ENCODE measurements at regions not wholly inside any gene's neighbourhood (a gene's known extent, or its start where the extent isn't known, plus 50 kb on each side); places are given as distances from the start of the nearest gene placed in this dataset.

DNA sequence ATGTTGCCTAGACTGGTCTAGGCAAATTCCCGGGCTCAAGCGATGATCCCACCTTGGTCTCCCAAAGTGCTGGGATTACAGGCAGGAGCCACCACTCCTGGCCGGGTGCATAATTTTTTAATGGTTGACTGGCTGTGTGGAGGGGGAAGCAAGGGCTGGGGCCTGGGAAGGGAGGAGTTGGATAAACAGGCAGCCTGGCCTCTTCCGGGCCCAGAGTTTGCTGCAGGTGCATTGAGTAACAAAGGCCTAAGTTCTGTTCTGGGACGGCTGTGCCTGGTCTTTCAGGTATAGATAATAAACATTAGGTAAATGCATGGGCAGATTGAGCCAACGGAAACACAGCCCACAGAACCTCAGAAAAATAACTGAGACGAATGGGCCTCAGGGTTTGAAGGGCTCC, 191.3 kb upstream of the TBX3 start:
- no peaks in the 10 kb centered on the region for H3K9me3 ChIP-seq
- H3K27me3 ChIP-seq, result no peaks in the 10 kb centered on the region
- no peak overlapping the region for H3K4me3 ChIP-seq
- no peaks in the 10 kb centered on the region for H3K36me3 ChIP-seq
- no peak for TF ChIP-seq POLR2AphosphoS5 (IDR thresholded peaks at IDR 0.05)
- TF ChIP-seq, protein P1, sequence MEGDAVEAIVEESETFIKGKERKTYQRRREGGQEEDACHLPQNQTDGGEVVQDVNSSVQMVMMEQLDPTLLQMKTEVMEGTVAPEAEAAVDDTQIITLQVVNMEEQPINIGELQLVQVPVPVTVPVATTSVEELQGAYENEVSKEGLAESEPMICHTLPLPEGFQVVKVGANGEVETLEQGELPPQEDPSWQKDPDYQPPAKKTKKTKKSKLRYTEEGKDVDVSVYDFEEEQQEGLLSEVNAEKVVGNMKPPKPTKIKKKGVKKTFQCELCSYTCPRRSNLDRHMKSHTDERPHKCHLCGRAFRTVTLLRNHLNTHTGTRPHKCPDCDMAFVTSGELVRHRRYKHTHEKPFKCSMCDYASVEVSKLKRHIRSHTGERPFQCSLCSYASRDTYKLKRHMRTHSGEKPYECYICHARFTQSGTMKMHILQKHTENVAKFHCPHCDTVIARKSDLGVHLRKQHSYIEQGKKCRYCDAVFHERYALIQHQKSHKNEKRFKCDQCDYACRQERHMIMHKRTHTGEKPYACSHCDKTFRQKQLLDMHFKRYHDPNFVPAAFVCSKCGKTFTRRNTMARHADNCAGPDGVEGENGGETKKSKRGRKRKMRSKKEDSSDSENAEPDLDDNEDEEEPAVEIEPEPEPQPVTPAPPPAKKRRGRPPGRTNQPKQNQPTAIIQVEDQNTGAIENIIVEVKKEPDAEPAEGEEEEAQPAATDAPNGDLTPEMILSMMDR (IDR thresholded peaks at IDR 0.05), result no peak
- TF ChIP-seq POLR2A (IDR thresholded peaks at IDR 0.05), result no peak
- H3K27ac ChIP-seq, result no peak overlapping the region
- no peaks in the 10 kb centered on the region for H3K4me1 ChIP-seq
- DNase-seq (ENCODE audit: low spot score in 2 of 2), result no peak
- intact Hi-C loops (cut with DNase I; ENCODE audit: low total_unique reads), result no loop called here

DNA sequence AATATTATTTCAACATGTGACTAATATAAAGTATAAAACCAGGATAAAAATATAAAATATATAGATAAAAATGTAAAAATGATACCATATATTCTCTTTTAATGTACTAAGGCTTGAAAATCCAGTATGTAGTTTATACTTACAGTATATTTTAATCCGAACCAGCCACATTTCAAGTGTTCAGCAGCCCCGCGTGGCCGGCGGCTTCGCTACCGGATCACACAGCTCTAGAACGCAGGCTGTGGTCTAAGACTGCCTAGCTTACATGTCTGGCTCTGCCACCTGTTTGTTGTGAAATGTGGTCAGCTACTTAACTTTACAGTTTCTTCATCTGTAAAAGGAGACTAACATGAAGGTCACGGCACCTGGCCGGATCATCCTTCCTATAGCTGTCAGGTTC, 189.7 kb upstream of the TBX3 start:
- Histone ChIP-seq H3K27me3 (no peaks in the 10 kb centered on the region), H3K4me3 (no peak overlapping the region), H3K36me3 (no peaks in the 10 kb centered on the region), H3K9me3 (no peaks in the 10 kb centered on the region), H3K27ac (no peak overlapping the region), H3K4me1 (no peaks in the 10 kb centered on the region)
- TF ChIP-seq POLR2AphosphoS5 (IDR thresholded peaks at IDR 0.05), result no peak
- TF ChIP-seq, protein P1 (IDR thresholded peaks at IDR 0.05), result no peak
- no peak for TF ChIP-seq POLR2A (IDR thresholded peaks at IDR 0.05)
- DNase-seq (ENCODE audit: low spot score in 2 of 2), result no peak
- intact Hi-C loops (cut with DNase I; ENCODE audit: low total_unique reads), result no loop called here

DNA sequence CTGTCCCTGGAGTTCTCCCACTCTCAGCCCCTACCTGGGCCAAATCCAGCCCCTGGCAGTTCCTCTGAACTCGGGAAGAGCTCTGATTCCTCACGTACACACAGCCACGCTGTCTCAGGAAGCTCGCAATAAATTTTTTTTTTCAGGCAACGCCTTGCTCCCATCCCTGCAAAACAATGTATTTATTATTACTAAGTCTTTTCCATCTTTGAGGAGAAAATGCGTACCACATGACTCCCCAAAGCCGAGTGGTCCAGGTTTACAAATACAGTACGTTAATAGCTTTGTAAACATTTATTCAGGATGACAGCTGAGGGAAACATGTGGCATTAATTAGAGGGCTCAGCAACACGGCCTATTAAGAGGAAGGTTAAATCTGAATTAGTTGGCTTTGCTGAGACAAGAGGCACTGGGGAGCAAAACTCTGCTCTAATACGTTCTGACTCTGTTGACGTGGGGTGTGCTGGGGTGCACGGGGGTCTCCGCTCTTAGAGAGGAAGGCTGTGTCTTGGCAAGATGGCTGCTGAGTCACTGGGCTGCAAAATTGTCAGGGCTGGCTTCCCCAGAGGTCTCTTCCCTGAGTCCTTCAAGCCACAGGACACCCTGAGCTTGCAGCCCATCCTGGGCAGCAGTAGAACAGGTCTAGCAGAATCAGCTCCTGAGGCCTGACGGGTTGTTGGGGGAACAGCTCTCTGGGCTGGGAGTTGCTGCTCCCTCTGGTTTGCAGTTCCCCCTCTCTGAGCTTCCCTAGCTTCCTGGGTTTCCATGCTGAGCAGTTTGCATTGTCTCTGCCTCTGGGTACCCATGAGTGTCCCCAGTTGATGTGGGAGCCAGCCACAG, 185.2 kb upstream of the TBX3 start:
- peak overlapping the region in 1 of 2 donors; percentile 25 for H3K27ac ChIP-seq
- DNase-seq (ENCODE audit: low spot score in 2 of 2), result no peak

DNA sequence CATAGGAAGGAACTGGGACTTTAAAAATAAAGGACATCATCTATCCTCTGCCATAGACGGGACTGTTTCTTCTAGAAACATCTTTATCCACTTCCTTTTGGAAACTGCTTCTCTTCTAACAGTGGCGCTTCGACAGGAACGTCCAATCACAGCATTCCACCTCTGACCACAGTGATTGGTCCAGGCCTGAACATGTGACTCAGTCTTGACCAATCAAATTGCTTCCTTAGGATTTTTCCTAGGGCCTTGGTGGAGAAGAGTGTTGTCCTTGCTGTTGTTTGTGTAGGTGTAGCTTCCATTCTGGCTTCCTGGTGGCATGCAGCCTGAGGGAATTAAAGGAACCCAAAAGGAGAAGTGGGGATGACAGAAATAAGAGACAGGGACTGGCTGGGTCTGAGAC, 182.4 kb upstream of the TBX3 start:
- TF ChIP-seq POLR2AphosphoS5 (IDR thresholded peaks at IDR 0.05) (no peak), POLR2A (IDR thresholded peaks at IDR 0.05) (no peak)
- TF ChIP-seq, protein P1 (IDR thresholded peaks at IDR 0.05), result no peak
- intact Hi-C loops (cut with DNase I; ENCODE audit: low total_unique reads), result no loop called here
- H3K36me3 ChIP-seq, result no peaks in the 10 kb centered on the region
- DNase-seq (ENCODE audit: low spot score in 2 of 2), result no peak
- no peak overlapping the region for H3K27ac ChIP-seq
- H3K27me3 ChIP-seq, result no peaks in the 10 kb centered on the region
- no peaks in the 10 kb centered on the region for H3K9me3 ChIP-seq
- no peak overlapping the region for H3K4me3 ChIP-seq
- no peaks in the 10 kb centered on the region for H3K4me1 ChIP-seq

More for the DNA sequence above, 185.2 kb upstream of the TBX3 start:
- Histone ChIP-seq H3K4me1 (no peaks in the 10 kb centered on the region), H3K4me3 (no peak overlapping the region), H3K27me3 (no peaks in the 10 kb centered on the region), H3K9me3 (no peaks in the 10 kb centered on the region), H3K36me3 (no peaks in the 10 kb centered on the region)
- TF ChIP-seq POLR2AphosphoS5 (IDR thresholded peaks at IDR 0.05), result no peak
- TF ChIP-seq POLR2A (IDR thresholded peaks at IDR 0.05), result no peak
- TF ChIP-seq, protein P1 (IDR thresholded peaks at IDR 0.05), result no peak
- intact Hi-C loops (cut with DNase I; ENCODE audit: low total_unique reads), result no loop called here

DNA sequence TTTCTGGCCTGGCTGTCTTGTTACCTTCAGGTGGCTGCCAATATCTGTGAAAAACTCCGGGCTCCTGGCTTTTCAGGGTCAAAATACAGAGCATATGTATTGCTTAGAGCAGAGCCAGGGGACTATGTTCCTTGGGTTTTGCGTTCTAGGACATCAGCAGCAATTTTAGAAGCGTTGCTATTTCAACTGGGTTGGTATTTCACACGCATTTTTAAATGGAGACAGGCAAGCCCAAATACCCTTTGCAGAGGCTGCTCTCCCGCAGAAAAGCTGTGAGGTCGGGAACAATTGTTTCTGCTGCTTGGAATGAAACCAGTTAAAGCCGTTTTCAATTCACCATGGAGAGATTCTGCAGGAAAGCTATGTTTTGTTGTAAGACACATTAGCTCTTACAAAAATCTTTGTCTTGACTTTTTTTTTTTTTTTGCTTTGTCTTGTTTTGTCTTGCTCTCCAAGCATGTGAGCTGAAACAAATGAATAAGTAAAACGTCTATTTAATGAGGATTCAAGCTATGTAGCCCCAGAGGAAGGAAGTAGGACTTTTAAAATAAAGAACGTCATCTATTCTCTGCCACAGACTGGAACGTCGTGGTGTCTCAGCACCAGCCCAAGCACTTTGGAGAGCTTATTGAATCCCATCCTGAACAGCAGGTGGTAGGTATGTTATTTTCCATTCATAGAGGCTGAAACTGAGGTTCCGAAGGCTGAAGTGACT, 181.0 kb upstream of the TBX3 start:
- peak overlapping the region in 1 of 2 donors; percentile 7 for H3K27ac ChIP-seq
- H3K9me3 ChIP-seq, result peaks cover 0 to 4% of the 10 kb centered on the region in 2 donors
- no peak for TF ChIP-seq POLR2A (IDR thresholded peaks at IDR 0.05)
- TF ChIP-seq, protein P1 (IDR thresholded peaks at IDR 0.05), result no peak
- TF ChIP-seq POLR2AphosphoS5 (IDR thresholded peaks at IDR 0.05), result no peak
- intact Hi-C loops (cut with DNase I; ENCODE audit: low total_unique reads), result no loop called here
- H3K4me3 ChIP-seq, result peak overlapping the region in 1 of 3 donors; percentile 8
- no peaks in the 10 kb centered on the region for H3K27me3 ChIP-seq
- no peaks in the 10 kb centered on the region for H3K4me1 ChIP-seq
- no peak for DNase-seq (ENCODE audit: low spot score in 2 of 2)
- no peaks in the 10 kb centered on the region for H3K36me3 ChIP-seq
